ENCODE measurements at regions not wholly inside any gene's neighbourhood (a gene's known extent, or its start where the extent isn't known, plus 50 kb on each side); places are given as distances from the start of the nearest gene placed in this dataset.

DNA sequence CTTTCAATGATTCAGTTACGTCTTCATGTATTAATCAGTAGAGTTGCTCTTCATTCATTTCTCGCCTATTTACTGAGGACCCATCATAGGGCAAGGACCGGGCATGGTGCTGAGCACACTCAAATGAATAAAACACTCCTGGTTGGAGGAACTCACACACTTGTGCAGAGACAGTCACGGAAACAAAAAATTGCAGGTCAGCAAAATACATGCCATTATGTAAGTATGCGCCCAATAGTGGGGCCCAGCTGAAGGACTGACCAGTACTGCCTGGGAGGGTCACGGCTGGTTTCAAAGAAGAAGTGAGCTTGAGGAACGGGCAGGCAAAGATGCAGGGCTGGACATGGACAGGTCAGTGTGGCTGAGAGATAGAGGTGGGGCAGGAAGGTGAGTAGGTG, 102.9 kb downstream of the DDX1 start:
- POLR2A ChIA-PET, result no interaction called here
- Histone ChIP-seq H3K9me3 (ENCODE audit: control insufficient read depth, insufficient read depth, low read depth, low read length) (no peaks in the 10 kb centered on the region), H3K27ac (ENCODE audit: extremely low read depth, low read depth, low read length) (no peak overlapping the region), H3K4me1 (ENCODE audit: control insufficient read depth, insufficient read depth, low read length) (no peaks in the 10 kb centered on the region), H3K4me3 (ENCODE audit: low read depth, low read length) (no peak overlapping the region), H3K36me3 (ENCODE audit: control insufficient read depth in 2 of 2, insufficient read depth in 1 of 2, low read length in 2 of 2) (no peaks in the 10 kb centered on the region)
- CTCF ChIA-PET, result interaction anchor here (0.7 kb wide), 1 partner anchor 15 kb away, joined by 3 read pairs; no protein-coding TSS in a partner anchor
- TF ChIP-seq ZNF624 (tag by site-specific recombination; IDR thresholded peaks at IDR 0.05), result no peak
- TF ChIP-seq, protein P1, sequence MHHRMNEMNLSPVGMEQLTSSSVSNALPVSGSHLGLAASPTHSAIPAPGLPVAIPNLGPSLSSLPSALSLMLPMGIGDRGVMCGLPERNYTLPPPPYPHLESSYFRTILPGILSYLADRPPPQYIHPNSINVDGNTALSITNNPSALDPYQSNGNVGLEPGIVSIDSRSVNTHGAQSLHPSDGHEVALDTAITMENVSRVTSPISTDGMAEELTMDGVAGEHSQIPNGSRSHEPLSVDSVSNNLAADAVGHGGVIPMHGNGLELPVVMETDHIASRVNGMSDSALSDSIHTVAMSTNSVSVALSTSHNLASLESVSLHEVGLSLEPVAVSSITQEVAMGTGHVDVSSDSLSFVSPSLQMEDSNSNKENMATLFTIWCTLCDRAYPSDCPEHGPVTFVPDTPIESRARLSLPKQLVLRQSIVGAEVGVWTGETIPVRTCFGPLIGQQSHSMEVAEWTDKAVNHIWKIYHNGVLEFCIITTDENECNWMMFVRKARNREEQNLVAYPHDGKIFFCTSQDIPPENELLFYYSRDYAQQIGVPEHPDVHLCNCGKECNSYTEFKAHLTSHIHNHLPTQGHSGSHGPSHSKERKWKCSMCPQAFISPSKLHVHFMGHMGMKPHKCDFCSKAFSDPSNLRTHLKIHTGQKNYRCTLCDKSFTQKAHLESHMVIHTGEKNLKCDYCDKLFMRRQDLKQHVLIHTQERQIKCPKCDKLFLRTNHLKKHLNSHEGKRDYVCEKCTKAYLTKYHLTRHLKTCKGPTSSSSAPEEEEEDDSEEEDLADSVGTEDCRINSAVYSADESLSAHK (tag by site-specific recombination; IDR thresholded peaks at IDR 0.05), result no peak
- TF ChIP-seq ZBTB20 (tag by site-specific recombination; IDR thresholded peaks at IDR 0.05), result no peak
- TF ChIP-seq ZNF768 (tag by site-specific recombination; IDR thresholded peaks at IDR 0.05), result no peak
- no peak for TF ChIP-seq ZFP69B (tag by site-specific recombination; IDR thresholded peaks at IDR 0.05)
- no peak for TF ChIP-seq ZNF791 (tag by site-specific recombination; IDR thresholded peaks at IDR 0.05)
- TF ChIP-seq ZNF184 (tag by site-specific recombination; IDR thresholded peaks at IDR 0.05), result no peak
- TF ChIP-seq ZFP41 (tag by site-specific recombination; IDR thresholded peaks at IDR 0.05; ENCODE audit: borderline replicate concordance), result no peak
- no peak for TF ChIP-seq BCL11B (tag by site-specific recombination; IDR thresholded peaks at IDR 0.05; ENCODE audit: low read depth)
- no peak for TF ChIP-seq OVOL3 (tag by site-specific recombination; IDR thresholded peaks at IDR 0.05)
- TF ChIP-seq ZNF510 (tag by site-specific recombination; IDR thresholded peaks at IDR 0.05; ENCODE audit: insufficient replicate concordance), result no peak

DNA sequence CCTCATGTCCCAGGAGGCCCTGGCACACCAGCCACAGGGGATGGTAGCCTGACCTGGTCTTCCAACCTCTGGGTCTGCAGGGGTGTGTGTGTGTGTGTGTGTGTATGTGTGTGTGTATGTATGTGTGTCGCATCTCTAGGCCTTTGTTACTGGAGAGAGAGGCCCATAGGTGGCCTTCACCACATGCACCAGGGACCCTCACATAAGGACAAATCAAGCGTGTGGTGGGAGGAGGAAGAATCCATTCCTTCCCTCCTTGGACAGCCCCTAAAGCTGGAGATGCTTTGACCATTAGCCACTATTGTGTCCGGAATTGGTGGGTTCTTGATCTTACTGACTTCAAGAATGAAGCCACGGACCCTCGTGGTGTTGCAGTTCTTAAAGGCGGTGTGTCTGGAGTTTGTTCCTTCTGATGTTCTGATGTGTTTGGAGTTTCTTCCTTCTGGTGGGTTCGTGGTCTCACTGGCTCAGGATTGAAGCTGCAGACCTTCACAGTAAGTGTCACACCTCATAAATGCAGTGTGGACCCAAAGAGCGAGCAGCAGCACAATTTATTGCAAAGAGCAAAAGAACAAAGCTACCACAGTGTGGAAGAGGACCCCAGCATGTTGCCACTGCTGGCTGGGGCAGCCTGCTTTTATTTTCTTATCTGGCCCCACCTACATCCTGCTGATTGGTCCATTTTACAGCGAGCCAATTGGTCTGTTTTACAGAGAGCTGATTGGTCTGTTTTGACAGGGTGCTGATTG, 104.1 kb downstream of the DDX1 start:
- CTCF ChIA-PET, result no interaction called here
- no peaks in the 10 kb centered on the region for H3K4me1 ChIP-seq (ENCODE audit: control insufficient read depth, insufficient read depth, low read length)
- H3K9me3 ChIP-seq (ENCODE audit: control insufficient read depth, insufficient read depth, low read depth, low read length), result no peaks in the 10 kb centered on the region
- POLR2A ChIA-PET, result no interaction called here
- H3K36me3 ChIP-seq (ENCODE audit: control insufficient read depth in 2 of 2, insufficient read depth in 1 of 2, low read length in 2 of 2), result no peaks in the 10 kb centered on the region
- no peak overlapping the region for H3K27ac ChIP-seq (ENCODE audit: extremely low read depth, low read depth, low read length)
- no peak overlapping the region for H3K4me3 ChIP-seq (ENCODE audit: low read depth, low read length)
- TF ChIP-seq ZNF501 (tag by site-specific recombination; IDR thresholded peaks at IDR 0.05) (no peak), WT1 (tag by site-specific recombination; IDR thresholded peaks at IDR 0.05) (no peak), ZNF341 (tag by site-specific recombination; IDR thresholded peaks at IDR 0.05; ENCODE audit: low read depth) (no peak), SP2 (tag by site-specific recombination; IDR thresholded peaks at IDR 0.05) (no peak), ZSCAN16 (tag by site-specific recombination; IDR thresholded peaks at IDR 0.05) (no peak), GFI1B (tag by site-specific recombination; IDR thresholded peaks at IDR 0.05) (no peak), ZNF555 (tag by site-specific recombination; conservative IDR thresholded peaks at IDR 0.05) (no peak), ZNF248 (tag by site-specific recombination; IDR thresholded peaks at IDR 0.05) (no peak), ZNF324 (tag by site-specific recombination; IDR thresholded peaks at IDR 0.05) (no peak), ZBTB21 (tag by site-specific recombination; IDR thresholded peaks at IDR 0.05) (no peak)
- TF ChIP-seq, protein P2, sequence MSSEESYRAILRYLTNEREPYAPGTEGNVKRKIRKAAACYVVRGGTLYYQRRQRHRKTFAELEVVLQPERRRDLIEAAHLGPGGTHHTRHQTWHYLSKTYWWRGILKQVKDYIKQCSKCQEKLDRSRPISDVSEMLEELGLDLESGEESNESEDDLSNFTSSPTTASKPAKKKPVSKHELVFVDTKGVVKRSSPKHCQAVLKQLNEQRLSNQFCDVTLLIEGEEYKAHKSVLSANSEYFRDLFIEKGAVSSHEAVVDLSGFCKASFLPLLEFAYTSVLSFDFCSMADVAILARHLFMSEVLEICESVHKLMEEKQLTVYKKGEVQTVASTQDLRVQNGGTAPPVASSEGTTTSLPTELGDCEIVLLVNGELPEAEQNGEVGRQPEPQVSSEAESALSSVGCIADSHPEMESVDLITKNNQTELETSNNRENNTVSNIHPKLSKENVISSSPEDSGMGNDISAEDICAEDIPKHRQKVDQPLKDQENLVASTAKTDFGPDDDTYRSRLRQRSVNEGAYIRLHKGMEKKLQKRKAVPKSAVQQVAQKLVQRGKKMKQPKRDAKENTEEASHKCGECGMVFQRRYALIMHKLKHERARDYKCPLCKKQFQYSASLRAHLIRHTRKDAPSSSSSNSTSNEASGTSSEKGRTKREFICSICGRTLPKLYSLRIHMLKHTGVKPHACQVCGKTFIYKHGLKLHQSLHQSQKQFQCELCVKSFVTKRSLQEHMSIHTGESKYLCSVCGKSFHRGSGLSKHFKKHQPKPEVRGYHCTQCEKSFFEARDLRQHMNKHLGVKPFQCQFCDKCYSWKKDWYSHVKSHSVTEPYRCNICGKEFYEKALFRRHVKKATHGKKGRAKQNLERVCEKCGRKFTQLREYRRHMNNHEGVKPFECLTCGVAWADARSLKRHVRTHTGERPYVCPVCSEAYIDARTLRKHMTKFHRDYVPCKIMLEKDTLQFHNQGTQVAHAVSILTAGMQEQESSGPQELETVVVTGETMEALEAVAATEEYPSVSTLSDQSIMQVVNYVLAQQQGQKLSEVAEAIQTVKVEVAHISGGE (tag by site-specific recombination; conservative IDR thresholded peaks at IDR 0.05; ENCODE audit: low read depth), result no peak
- TF ChIP-seq, protein P3, sequence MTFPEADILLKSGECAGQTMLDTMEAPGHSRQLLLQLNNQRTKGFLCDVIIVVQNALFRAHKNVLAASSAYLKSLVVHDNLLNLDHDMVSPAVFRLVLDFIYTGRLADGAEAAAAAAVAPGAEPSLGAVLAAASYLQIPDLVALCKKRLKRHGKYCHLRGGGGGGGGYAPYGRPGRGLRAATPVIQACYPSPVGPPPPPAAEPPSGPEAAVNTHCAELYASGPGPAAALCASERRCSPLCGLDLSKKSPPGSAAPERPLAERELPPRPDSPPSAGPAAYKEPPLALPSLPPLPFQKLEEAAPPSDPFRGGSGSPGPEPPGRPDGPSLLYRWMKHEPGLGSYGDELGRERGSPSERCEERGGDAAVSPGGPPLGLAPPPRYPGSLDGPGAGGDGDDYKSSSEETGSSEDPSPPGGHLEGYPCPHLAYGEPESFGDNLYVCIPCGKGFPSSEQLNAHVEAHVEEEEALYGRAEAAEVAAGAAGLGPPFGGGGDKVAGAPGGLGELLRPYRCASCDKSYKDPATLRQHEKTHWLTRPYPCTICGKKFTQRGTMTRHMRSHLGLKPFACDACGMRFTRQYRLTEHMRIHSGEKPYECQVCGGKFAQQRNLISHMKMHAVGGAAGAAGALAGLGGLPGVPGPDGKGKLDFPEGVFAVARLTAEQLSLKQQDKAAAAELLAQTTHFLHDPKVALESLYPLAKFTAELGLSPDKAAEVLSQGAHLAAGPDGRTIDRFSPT (tag by site-specific recombination; IDR thresholded peaks at IDR 0.05), result no peak
- TF ChIP-seq, protein P4, sequence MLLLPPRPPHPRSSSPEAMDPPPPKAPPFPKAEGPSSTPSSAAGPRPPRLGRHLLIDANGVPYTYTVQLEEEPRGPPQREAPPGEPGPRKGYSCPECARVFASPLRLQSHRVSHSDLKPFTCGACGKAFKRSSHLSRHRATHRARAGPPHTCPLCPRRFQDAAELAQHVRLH (tag by site-specific recombination; IDR thresholded peaks at IDR 0.05), result no peak
- TF ChIP-seq, protein P5, sequence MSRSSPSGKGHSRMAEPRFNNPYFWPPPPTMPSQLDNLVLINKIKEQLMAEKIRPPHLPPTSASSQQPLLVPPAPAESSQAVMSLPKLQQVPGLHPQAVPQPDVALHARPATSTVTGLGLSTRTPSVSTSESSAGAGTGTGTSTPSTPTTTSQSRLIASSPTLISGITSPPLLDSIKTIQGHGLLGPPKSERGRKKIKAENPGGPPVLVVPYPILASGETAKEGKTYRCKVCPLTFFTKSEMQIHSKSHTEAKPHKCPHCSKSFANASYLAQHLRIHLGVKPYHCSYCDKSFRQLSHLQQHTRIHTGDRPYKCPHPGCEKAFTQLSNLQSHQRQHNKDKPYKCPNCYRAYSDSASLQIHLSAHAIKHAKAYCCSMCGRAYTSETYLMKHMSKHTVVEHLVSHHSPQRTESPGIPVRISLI (tag by site-specific recombination; IDR thresholded peaks at IDR 0.05), result no peak
